ENCODE measurements at regions not wholly inside any gene's neighbourhood (a gene's known extent, or its start where the extent isn't known, plus 50 kb on each side); places are given as distances from the start of the nearest gene placed in this dataset.

DNA sequence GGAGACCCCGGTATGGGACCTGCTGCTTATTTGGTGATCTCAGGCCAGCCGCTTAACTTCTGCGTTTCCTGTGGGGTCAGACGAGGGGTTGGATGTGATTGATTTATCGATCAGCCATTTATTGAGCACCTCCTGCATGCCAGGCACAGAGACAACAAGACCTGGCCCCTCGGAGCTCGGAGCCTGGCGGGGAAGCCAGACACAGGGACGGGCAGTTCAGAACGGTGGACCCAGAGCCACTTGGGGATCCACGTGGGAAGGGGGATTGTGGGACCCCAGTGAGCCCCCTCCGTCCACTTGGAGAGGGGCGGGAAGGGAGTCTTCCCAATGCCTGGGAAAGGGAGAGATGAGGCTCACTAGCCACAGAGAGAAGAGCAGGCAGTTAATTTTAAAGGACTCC, 84.7 kb upstream of the CIBAR2 start:
- no peak overlapping the region for H3K27ac ChIP-seq (ENCODE audit: low read length)
- no peaks in the 10 kb centered on the region for H3K27me3 ChIP-seq (ENCODE audit: insufficient read depth, low read depth, low read length)
- TF ChIP-seq EZH2 (IDR thresholded peaks at IDR 0.05; ENCODE audit: borderline replicate concordance, insufficient read depth, low read length, poor library complexity, severe bottlenecking) (no peak), EP300 (conservative IDR thresholded peaks at IDR 0.05; ENCODE audit: poor library complexity, severe bottlenecking) (no peak), CTCF (IDR thresholded peaks at IDR 0.05; ENCODE audit: poor library complexity, severe bottlenecking) (no peak), TAF1 (IDR thresholded peaks at IDR 0.05; ENCODE audit: low read depth) (no peak), MXI1 (conservative IDR thresholded peaks at IDR 0.05; ENCODE audit: poor library complexity, severe bottlenecking) (no peak), RAD21 (conservative IDR thresholded peaks at IDR 0.05) (no peak), SMC3 (conservative IDR thresholded peaks at IDR 0.05; ENCODE audit: poor library complexity) (no peak), POLR2AphosphoS5 (IDR thresholded peaks at IDR 0.05) (no peak)
- TF ChIP-seq, protein P1, sequence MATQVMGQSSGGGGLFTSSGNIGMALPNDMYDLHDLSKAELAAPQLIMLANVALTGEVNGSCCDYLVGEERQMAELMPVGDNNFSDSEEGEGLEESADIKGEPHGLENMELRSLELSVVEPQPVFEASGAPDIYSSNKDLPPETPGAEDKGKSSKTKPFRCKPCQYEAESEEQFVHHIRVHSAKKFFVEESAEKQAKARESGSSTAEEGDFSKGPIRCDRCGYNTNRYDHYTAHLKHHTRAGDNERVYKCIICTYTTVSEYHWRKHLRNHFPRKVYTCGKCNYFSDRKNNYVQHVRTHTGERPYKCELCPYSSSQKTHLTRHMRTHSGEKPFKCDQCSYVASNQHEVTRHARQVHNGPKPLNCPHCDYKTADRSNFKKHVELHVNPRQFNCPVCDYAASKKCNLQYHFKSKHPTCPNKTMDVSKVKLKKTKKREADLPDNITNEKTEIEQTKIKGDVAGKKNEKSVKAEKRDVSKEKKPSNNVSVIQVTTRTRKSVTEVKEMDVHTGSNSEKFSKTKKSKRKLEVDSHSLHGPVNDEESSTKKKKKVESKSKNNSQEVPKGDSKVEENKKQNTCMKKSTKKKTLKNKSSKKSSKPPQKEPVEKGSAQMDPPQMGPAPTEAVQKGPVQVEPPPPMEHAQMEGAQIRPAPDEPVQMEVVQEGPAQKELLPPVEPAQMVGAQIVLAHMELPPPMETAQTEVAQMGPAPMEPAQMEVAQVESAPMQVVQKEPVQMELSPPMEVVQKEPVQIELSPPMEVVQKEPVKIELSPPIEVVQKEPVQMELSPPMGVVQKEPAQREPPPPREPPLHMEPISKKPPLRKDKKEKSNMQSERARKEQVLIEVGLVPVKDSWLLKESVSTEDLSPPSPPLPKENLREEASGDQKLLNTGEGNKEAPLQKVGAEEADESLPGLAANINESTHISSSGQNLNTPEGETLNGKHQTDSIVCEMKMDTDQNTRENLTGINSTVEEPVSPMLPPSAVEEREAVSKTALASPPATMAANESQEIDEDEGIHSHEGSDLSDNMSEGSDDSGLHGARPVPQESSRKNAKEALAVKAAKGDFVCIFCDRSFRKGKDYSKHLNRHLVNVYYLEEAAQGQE (IDR thresholded peaks at IDR 0.05; ENCODE audit: borderline replicate concordance), result no peak
- H3K4me3 ChIP-seq (ENCODE audit: low read length), result no peak overlapping the region
- no peaks in the 10 kb centered on the region for H3F3A ChIP-seq (ENCODE audit: insufficient read depth, low read length, poor library complexity, severe bottlenecking)
- H2AFZ ChIP-seq (ENCODE audit: low read depth, low read length), result no peak overlapping the region
- H3K9me2 ChIP-seq (ENCODE audit: insufficient read depth, low read length), result no peaks in the 10 kb centered on the region
- no peaks in the 10 kb centered on the region for H4K20me1 ChIP-seq (ENCODE audit: insufficient read depth)
- H3K9me3 ChIP-seq (ENCODE audit: low read length), result no peaks in the 10 kb centered on the region
- H3K4me2 ChIP-seq (ENCODE audit: low read length), result no peak overlapping the region
- no peaks in the 10 kb centered on the region for H3K79me2 ChIP-seq (replicated peaks; ENCODE audit: insufficient read depth, low read length)
- H3K9ac ChIP-seq (ENCODE audit: low read length), result no peak overlapping the region
- no peaks in the 10 kb centered on the region for H3K36me3 ChIP-seq (ENCODE audit: insufficient read depth, low read length)

GRCh38 chr16:85197611-85198566, 85.6 kb upstream of the CIBAR2 start:
- no peak overlapping the region for H3K4me2 ChIP-seq (ENCODE audit: low read length)
- no peaks in the 10 kb centered on the region for H3K79me2 ChIP-seq (replicated peaks; ENCODE audit: insufficient read depth, low read length)
- no peak overlapping the region for H2AFZ ChIP-seq (ENCODE audit: low read depth, low read length)
- TF ChIP-seq CTCF (IDR thresholded peaks at IDR 0.05; ENCODE audit: poor library complexity, severe bottlenecking) (no peak), EZH2 (IDR thresholded peaks at IDR 0.05; ENCODE audit: borderline replicate concordance, insufficient read depth, low read length, poor library complexity, severe bottlenecking) (no peak), POLR2AphosphoS5 (IDR thresholded peaks at IDR 0.05) (no peak), EP300 (conservative IDR thresholded peaks at IDR 0.05; ENCODE audit: poor library complexity, severe bottlenecking) (no peak), RAD21 (conservative IDR thresholded peaks at IDR 0.05) (no peak), SMC3 (conservative IDR thresholded peaks at IDR 0.05; ENCODE audit: poor library complexity) (no peak), MXI1 (conservative IDR thresholded peaks at IDR 0.05; ENCODE audit: poor library complexity, severe bottlenecking) (no peak), TAF1 (IDR thresholded peaks at IDR 0.05; ENCODE audit: low read depth) (no peak)
- TF ChIP-seq, protein P1 (IDR thresholded peaks at IDR 0.05; ENCODE audit: borderline replicate concordance), result no peak
- H3K9ac ChIP-seq (ENCODE audit: low read length), result no peak overlapping the region
- H3K9me2 ChIP-seq (ENCODE audit: insufficient read depth, low read length), result no peaks in the 10 kb centered on the region
- no peaks in the 10 kb centered on the region for H4K20me1 ChIP-seq (ENCODE audit: insufficient read depth)
- no peaks in the 10 kb centered on the region for H3K36me3 ChIP-seq (ENCODE audit: insufficient read depth, low read length)
- H3K4me3 ChIP-seq (ENCODE audit: low read length), result no peak overlapping the region
- H3F3A ChIP-seq (ENCODE audit: insufficient read depth, low read length, poor library complexity, severe bottlenecking), result no peaks in the 10 kb centered on the region
- H3K27me3 ChIP-seq (ENCODE audit: insufficient read depth, low read depth, low read length), result no peaks in the 10 kb centered on the region
- no peak overlapping the region for H3K27ac ChIP-seq (ENCODE audit: low read length)
- H3K9me3 ChIP-seq (ENCODE audit: low read length), result no peaks in the 10 kb centered on the region
